Spleen (tissue), 7 donors: ENCODE measurements at regions not wholly inside any gene's neighbourhood (a gene's known extent, or its start where the extent isn't known, plus 50 kb on each side); places are given as distances from the start of the nearest gene placed in this dataset.

ENCODE experiments used
- POLR2A ChIP-seq, 3 donors: fragments of 450-650 bp; IDR thresholded peaks; one replicate each; pipeline ENCODE4 v1.5.1; 2017; ENCODE audit warnings: antibody characterized with exemption in 3 of 3, mild to moderate bottlenecking in 1 of 3
- TF ChIP-seq, protein P1 (sequence below), 11 experiments: fragments of 200-600 bp in 7 of 11; fragments of 450-650 bp in 4 of 11; sonication (generic) in 4 of 11; IDR thresholded peaks in 8 of 11; conservative IDR thresholded peaks in 3 of 11; 1 replicate in 7 of 11; 2 replicates in 4 of 11; pipeline versions ENCODE4 v1.4.0 to v1.8.0; 2016 to 2021; ENCODE audit warnings: antibody characterized with exemption in 11 of 11, inconsistent platforms in 4 of 11, mild to moderate bottlenecking in 1 of 11
- donor health status: DM: no; HTN: no; CAD: no; lungs with moderate emphysema.
- donor health status: DM: no; HTN: no; CAD: no.
- donor health status: DM: no; HTN: no; CAD: no.

- TF ChIP-seq, protein P1, sequence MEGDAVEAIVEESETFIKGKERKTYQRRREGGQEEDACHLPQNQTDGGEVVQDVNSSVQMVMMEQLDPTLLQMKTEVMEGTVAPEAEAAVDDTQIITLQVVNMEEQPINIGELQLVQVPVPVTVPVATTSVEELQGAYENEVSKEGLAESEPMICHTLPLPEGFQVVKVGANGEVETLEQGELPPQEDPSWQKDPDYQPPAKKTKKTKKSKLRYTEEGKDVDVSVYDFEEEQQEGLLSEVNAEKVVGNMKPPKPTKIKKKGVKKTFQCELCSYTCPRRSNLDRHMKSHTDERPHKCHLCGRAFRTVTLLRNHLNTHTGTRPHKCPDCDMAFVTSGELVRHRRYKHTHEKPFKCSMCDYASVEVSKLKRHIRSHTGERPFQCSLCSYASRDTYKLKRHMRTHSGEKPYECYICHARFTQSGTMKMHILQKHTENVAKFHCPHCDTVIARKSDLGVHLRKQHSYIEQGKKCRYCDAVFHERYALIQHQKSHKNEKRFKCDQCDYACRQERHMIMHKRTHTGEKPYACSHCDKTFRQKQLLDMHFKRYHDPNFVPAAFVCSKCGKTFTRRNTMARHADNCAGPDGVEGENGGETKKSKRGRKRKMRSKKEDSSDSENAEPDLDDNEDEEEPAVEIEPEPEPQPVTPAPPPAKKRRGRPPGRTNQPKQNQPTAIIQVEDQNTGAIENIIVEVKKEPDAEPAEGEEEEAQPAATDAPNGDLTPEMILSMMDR (IDR thresholded peaks at IDR 0.05 in 8 of 11, conservative IDR thresholded peaks at IDR 0.05 in 3 of 11), result no peak
- no peak for TF ChIP-seq POLR2A (IDR thresholded peaks at IDR 0.05)
Observed at GRCh38 chr2:223222397-223222796, 170.4 kb downstream of the KCNE4 start.
